G401 (cell line): ENCODE measurements at regions not wholly inside any gene's neighbourhood (a gene's known extent, or its start where the extent isn't known, plus 50 kb on each side); places are given as distances from the start of the nearest gene placed in this dataset.

Source experiments
- DNase-seq: peaks from one replicate; pipeline ENCODE4 v3.0.0-alpha.2; 2015; ENCODE audit warnings: low spot score
- in situ Hi-C: cut with HindIII; loops from 2 replicates; pipeline ENCODE4 v1.10.0; 2016; ENCODE audit warnings: low sequenced_read_pairs, mixed read lengths

DNA sequence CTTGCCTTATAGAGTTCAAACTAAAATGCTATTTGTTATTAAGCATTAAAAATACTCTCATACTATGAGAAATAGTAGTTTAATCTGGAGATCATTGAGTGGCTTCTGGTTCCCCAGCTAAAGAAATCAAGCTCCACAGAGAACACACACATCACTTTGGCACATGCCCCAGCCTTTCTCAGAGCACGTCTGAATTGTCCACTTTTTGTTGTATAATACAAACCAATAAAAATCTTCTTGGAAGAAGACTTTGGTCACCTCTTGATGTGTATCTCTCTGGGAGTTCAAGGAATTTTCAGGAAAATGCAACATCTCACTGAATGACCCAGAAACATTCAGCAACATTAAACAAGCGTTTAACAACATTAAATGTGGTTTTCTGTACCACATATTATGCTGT, 413.9 kb downstream of the GALC start:
- in situ Hi-C loops = no loop called here
- no peak for DNase-seq

- in situ Hi-C loops = no loop called here
- DNase-seq = no peak
These were observed 417.6 kb downstream of the GALC start for GRCh38 chr14:87575378-87575777.

GRCh38 chr14:87573591-87573990, 419.4 kb downstream of the GALC start:
- in situ Hi-C loops = no loop called here
- no peak for DNase-seq

DNA sequence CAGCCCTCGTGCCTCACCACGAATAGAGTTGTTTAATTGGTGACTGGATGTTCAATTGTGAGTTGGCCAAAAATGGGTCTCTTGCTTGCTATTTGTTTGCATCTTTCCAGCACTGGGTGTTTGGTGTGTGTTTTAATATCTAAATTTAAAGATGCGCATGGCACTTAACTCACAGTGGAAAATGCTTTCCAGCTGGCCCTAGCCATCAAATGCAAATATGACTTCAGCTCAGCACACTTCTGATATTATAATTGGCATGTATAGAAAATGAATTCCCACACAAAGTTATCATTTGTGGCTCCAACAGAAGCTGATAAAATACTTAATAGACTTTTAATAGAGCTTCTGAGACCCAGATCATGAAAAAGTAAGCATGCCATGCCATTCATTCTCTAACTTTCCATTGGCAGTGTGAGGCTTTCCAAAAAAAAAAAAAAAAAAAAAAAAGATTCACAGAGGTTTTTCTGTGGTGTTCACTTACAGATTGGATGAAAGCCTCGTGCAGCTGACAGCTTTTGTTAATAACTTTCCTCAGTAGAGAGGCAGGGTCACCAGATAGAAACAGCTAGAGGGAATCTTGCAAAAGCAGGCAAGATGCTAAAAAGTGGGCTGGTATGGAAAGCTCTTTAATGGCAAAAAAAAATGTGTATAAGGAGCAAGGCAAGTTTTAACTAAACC, 425.2 kb downstream of the GALC start:
- no peak for DNase-seq
- in situ Hi-C loops = no loop called here

DNA sequence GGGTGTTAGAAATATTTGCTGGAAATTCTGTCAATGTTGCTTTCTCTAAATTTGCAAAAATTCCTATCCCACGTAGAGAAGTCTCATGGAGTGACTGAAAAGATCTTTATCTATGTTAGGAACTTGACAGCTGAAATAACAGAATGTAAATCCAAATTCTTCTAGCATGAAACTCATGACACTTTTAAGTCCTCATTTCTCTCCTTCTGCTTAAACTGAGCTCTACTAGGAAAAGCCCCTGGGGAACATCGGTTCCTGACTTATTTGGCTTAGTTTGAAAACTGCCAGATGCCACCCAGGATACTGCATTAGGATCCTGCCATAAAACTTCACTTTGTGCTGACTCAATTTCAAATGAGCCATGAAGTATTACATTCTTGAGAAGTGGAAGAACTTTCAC, 426.0 kb downstream of the GALC start:
- DNase-seq = no peak
- in situ Hi-C loops = no loop called here

DNA sequence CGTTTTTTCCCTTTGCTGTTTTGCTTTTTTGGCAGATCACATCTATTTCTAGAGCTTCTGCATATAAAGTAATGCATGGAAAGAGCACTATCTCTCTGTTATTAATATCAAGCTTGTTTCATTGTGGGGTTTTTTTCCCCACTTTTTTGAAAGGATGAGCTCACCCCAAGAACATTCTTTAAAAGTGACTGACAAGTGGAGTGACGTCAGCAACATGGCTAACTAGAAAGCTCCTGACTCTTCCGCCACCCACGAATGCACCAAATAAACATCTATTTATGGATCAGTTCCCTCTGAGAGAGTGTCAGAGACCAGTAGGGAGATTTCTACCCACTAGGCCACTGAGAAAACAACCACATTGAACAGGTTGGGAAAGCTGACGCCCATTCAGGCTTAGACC, 445.4 kb downstream of the GALC start:
- in situ Hi-C loops = no loop called here
- DNase-seq = no peak

GRCh38 chr14:87542288-87542687, 450.7 kb downstream of the GALC start:
- no peak for DNase-seq
- in situ Hi-C loops = no loop called here

- DNase-seq = no peak
- in situ Hi-C loops = no loop called here
These were observed 452.6 kb downstream of the GALC start for GRCh38 chr14:87540339-87540738.

GRCh38 chr14:87529081-87529480, 463.9 kb downstream of the GALC start:
- no peak for DNase-seq
- in situ Hi-C loops = no loop called here

GRCh38 chr14:87526731-87527130, 466.3 kb downstream of the GALC start:
- in situ Hi-C loops = no loop called here
- no peak for DNase-seq

DNA sequence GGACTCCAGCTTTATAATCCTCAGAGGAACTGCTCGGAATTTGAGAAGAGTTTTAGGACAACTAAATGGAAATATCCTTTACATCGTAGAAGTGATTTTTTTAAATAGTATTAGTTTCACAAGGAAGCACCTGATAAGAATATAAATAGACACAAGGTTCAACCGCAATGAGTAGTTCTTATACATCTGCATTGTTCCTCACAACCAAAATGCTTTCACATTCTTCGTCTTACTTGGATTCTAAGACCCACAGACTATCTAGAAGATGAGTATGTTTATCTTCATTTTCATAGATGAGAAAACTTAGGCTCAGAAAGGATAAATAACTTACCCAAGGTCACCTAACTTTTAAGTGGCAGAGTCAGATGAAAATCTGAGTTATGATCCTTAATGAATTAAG, 469.0 kb downstream of the GALC start:
- DNase-seq = no peak
- in situ Hi-C loops = no loop called here

- in situ Hi-C loops = no loop called here
- no peak for DNase-seq
These were observed 470.4 kb downstream of the GALC start for GRCh38 chr14:87522575-87522974.

DNA sequence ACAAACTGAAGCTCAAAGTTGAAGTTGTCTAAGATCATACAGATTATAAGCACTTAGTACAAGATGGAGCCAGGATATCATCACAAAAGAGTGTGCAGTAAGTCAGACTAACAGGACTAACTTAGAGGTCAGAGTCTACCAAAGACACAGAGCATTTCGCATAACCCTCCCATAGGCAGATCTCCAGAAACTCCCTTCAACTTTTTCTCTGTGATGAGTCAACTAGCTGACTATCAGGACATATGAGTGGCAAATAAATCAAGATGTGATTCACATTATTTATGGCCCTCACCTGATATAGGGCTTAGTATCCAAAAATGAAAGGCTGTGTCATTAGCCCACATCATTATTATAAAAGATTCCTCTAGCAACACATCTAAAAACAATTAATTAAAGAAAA, 484.6 kb downstream of the GALC start:
- in situ Hi-C loops = no loop called here
- DNase-seq = no peak

GRCh38 chr14:87503711-87504110, 489.3 kb downstream of the GALC start:
- in situ Hi-C loops = no loop called here
- DNase-seq = no peak

DNA sequence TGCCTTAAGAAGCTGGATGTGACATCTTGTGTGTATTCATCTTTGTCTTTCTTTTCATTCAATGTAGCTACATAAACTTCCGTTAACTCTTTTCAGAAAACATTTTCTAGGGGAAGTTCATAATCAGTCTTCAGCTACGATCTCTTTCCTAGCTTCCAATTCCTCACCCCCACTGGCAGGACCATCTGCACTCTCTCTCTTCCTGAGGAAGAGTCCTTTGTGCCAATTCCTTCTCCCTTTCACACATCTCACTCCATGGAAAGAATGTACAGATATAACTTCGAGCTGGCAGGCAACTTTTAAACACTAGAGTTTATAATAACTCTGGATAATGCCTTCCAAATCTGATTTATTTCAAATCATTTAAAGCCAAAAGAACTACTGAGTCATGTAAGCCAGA, 495.7 kb downstream of the GALC start:
- in situ Hi-C loops = no loop called here
- peak; percentile 11 for DNase-seq

- no peak for DNase-seq
- in situ Hi-C loops = no loop called here
These were observed 499.0 kb downstream of the GALC start for GRCh38 chr14:87494010-87494409.

GRCh38 chr14:87492561-87492960, 500.4 kb downstream of the GALC start:
- DNase-seq = no peak
- in situ Hi-C loops = no loop called here

DNA sequence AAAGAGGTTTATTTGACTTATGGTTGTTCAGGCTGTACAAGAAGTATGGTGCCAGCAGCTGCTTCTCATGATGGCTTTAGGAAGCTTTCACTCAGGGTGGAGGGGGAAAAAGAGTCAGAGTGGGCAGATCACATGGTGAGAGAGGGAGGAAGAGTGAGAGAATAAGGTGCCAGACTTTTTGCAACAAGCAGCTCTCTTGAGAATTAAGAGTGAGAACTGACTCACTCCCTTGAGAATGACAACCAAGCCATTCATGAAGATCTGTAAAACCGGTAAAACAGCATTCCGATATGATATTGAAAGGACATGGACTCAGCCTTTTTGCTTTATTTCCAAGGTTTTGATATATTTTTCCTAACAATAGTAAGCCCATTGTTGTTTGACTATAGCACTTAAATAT, 501.2 kb downstream of the GALC start:
- in situ Hi-C loops = no loop called here
- no peak for DNase-seq

- no peak for DNase-seq
- in situ Hi-C loops = no loop called here
These were observed 503.7 kb downstream of the GALC start for GRCh38 chr14:87489196-87489819.

DNA sequence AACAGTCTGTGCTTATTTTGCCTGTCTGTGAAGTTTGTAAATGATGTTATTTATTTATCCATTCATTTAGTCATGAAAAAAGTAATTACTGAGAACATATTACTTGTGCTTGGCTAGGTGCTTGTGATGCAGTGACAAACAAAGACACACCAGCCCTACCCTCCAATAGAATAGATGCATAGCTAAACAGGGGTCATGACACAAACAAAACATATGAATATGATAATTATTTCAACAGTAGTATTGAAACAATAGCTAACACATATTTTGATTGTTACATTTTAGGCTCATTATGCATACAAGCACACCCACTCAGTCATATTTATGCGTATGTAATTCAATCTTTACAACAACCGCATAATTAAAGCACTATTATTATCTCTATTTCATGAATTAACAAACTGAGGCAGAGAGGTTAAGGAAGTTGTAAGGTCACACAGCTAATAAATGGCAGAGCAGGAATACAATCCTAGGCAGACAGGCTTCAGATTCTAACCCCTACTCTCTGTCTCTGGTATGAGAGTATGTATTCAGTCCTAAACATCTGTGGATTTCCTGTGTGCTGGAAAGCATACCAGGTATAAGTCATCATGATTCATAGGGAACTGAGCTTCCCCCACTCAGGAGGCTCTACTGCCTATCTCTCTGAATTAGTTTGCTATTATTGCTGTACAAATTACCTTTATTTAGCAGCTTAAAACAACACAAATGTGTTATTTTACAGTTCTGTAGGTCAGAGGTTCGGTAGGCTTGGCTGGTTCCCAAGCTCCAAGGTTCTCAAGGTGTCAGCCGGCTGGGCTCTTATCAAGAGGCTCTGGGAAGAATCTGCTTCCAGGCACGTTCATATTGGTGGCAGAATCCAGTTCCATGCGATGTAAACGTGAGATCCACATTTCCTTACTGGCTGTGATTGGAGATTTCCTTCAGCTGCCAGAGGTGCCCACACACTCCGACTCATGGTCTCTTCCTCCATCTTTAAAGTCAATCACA, 509.4 kb downstream of the GALC start:
- no peak for DNase-seq
- in situ Hi-C loops = no loop called here
